Activated CD8-positive, alpha-beta T cell treated with anti-CD3 and anti-CD28 coated beads, Interleukin-2, amount 10 ng/mL, durations not matched to agents 7 days and 5 days (primary cell): ENCODE measurements at regions not wholly inside any gene's neighbourhood (a gene's known extent, or its start where the extent isn't known, plus 50 kb on each side); places are given as distances from the start of the nearest gene placed in this dataset.

ENCODE experiments used
- ATAC-seq: fragments of 150-1000 bp; cut with Tn5 transposase; one replicate; pipeline ENCODE4 v1.10.0; 2021; ENCODE audit warnings: moderate library complexity
- CTCF ChIA-PET: fragments of 350-600 bp; sonication (Branson Sonifier 250); formaldehyde crosslinking; loops from one replicate; lab custom pipeline; 2021; ENCODE audit warnings: antibody characterized with exemption; lab: Charles Lee
- POLR2A ChIA-PET: fragments of 350-600 bp; sonication (Branson Sonifier 250); formaldehyde crosslinking; loops from one replicate; lab custom pipeline; 2021; ENCODE audit warnings: antibody characterized with exemption; lab: Charles Lee
- DNase-seq: peaks from one replicate; pipeline ENCODE4 v3.0.0-alpha.2; 2020
- H3K27ac Mint-ChIP-seq: one replicate; pipeline ENCODE4 v1.8.0; 2021; ENCODE audit warnings: mild to moderate bottlenecking, mixed read lengths
- H3K27me3 Mint-ChIP-seq: one replicate; pipeline ENCODE4 v1.8.0; 2021; ENCODE audit warnings: low read depth, mixed read lengths
- H3K36me3 Mint-ChIP-seq: one replicate; pipeline ENCODE4 v1.8.0; 2021; ENCODE audit warnings: low read depth, mixed read lengths
- H3K4me1 Mint-ChIP-seq: one replicate; pipeline ENCODE4 v1.8.0; 2021; ENCODE audit warnings: low read depth, mixed read lengths
- H3K4me3 Mint-ChIP-seq: one replicate; pipeline ENCODE4 v1.8.0; 2021; ENCODE audit warnings: mild to moderate bottlenecking, mixed read lengths
- H3K9me3 Mint-ChIP-seq: one replicate; pipeline ENCODE4 v1.8.0; 2022; ENCODE audit warnings: mixed read lengths; ENCODE audit not compliant: insufficient read depth

DNA sequence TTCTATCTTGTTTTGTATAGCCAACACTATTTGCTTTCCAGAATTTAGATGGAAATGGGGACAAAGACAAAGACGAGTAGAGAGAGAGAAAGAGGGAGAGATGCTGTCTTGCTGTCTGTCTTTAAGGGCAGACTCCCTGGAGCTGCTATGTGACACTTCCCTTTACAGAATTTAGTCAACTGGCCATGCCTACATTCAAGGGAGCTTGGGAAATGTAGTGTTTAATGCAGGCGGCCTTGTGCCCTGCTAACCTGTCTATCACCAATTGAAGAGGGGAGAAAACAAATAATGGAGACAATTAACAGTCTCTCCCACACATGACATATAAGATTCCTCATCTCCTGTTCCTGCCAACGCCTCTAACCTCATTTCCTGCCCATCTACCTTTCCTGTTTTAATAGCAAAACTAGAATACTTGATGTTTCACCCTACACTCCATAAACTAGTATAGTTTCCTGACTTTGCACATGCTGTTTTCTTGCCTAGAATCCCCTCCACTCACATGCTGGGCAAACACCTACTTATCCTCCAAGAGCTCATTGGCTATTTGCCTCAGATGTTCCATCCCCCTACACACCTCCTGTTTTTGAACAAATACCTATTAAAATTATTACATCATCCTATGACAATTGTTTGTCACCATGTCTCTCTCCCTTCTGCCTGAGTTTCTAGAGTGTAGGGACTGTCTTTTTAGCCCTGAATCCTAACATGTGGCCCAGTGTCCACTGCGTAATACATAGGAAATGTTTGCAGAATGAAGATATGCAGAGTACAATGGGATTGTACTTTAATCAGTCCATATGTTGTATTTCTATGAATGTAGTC, 117.2 kb downstream of the SLC25A24 start:
- ChIA-PET CTCF (interaction anchor here (0.9 to 1.4 kb wide), 3 partner anchors 33 to 295 kb away, joined by 3 read pairs; no protein-coding TSS in a partner anchor), POLR2A (no interaction called here)
- Mint-ChIP-seq H3K4me3 (no peak overlapping the region), H3K4me1 (peaks cover 56% of the 10 kb centered on the region), H3K9me3 (no peaks in the 10 kb centered on the region), H3K27me3 (no peaks in the 10 kb centered on the region), H3K27ac (peak overlapping the region; percentile 59), H3K36me3 (peaks cover 5% of the 10 kb centered on the region)
- no peak for ATAC-seq
- no peak for DNase-seq

DNA sequence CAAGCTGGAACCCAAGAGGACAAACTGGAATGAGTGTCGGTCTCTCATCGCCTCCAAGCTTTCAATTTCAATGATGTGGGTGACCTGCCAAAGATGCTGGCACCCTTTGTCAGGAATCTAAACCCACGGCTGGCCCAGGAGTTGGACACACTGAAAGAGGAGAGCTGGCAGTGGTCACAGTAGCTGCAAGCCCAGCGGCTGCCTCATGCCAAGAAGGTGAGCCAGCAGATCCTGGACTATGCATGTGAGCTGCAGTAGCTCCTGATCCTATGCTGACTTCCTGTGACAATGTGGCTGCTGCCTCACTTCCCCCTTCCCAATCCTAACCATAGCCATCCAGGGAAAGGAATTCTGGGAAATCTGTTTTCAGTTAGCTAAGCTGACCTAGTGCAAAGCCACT, 117.0 kb upstream of the VAV3 start:
- CTCF ChIA-PET = interaction anchor here (0.8 to 1.3 kb wide), 2 partner anchors 32 to 41 kb away, joined by 3 read pairs; no protein-coding TSS in a partner anchor
- Mint-ChIP-seq H3K27ac (peak overlapping the region; percentile 47), H3K27me3 (no peaks in the 10 kb centered on the region), H3K9me3 (no peaks in the 10 kb centered on the region), H3K4me1 (peaks cover 65% of the 10 kb centered on the region), H3K4me3 (no peak overlapping the region), H3K36me3 (peaks cover 5% of the 10 kb centered on the region)
- DNase-seq = no peak
- ATAC-seq = no peak
- POLR2A ChIA-PET = no interaction called here

DNA sequence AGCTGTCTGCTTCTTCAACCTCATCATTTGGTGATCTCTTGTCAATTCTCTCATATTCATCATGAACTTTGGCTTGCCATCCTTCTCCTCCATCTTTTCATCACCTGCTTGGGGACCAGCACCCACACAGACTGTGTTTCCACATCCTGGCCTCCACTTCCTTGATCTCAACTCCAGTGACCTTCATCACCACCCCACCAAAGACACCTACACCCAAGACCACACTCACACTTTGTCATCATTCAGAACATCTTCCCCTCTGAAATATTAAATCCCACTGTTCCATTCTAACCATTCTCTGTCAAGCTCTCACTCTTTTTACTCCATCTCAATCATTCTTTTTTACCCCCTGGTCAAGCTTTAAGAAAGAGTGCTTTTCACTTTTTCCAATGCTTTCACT, 115.5 kb upstream of the VAV3 start:
- ChIA-PET POLR2A (interaction anchor here (0.8 kb wide), 1 partner anchor 117 kb away, joined by 4 read pairs; no protein-coding TSS in a partner anchor), CTCF (no interaction called here)
- no peaks in the 10 kb centered on the region for H3K27me3 Mint-ChIP-seq
- DNase-seq = peak; percentile 64
- ATAC-seq = peak; percentile 58
- no peaks in the 10 kb centered on the region for H3K9me3 Mint-ChIP-seq
- H3K36me3 Mint-ChIP-seq = peaks cover 5% of the 10 kb centered on the region
- H3K4me3 Mint-ChIP-seq = peak overlapping the region; percentile 21
- H3K4me1 Mint-ChIP-seq = peaks cover 68% of the 10 kb centered on the region
- H3K27ac Mint-ChIP-seq = peak overlapping the region; percentile 80

DNA sequence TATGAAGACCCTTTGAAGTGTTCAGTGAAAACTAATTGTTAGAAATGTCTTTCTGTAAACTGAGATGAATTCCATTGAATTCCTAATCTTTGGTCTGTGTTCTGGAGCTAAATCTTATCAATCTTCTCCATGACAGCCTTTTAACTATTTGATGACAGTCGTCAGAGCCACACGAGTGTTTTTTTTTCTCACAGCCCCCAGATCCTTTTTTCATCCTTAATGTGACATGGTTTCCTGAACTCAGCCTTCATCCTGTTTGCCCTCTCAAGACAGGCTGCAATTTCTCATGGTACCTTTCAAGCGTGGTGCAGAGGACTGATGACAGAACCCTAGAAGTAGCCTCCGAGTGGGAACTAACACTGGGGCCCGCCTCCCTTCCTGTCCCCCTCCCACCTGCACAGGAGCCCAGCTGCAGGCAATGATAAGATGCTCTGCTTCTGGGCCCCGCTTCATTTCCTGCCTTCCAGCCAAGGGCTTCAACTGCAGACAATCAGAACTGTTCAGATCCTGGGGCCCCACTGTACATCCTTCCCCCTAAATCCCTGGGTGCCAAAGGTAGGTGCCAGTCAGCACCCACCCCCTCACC, 114.6 kb upstream of the VAV3 start:
- DNase-seq (peak; percentile 72), ATAC-seq (peak; percentile 70)
- H3K36me3 Mint-ChIP-seq = peaks cover 5% of the 10 kb centered on the region
- peaks cover 68% of the 10 kb centered on the region for H3K4me1 Mint-ChIP-seq
- CTCF ChIA-PET = no interaction called here
- peak overlapping the region; percentile 87 for H3K27ac Mint-ChIP-seq
- H3K9me3 Mint-ChIP-seq = no peaks in the 10 kb centered on the region
- peak overlapping the region; percentile 28 for H3K4me3 Mint-ChIP-seq
- no peaks in the 10 kb centered on the region for H3K27me3 Mint-ChIP-seq
- POLR2A ChIA-PET = interaction anchor here (0.8 kb wide), 1 partner anchor 116 kb away, joined by 4 read pairs; no protein-coding TSS in a partner anchor

DNA sequence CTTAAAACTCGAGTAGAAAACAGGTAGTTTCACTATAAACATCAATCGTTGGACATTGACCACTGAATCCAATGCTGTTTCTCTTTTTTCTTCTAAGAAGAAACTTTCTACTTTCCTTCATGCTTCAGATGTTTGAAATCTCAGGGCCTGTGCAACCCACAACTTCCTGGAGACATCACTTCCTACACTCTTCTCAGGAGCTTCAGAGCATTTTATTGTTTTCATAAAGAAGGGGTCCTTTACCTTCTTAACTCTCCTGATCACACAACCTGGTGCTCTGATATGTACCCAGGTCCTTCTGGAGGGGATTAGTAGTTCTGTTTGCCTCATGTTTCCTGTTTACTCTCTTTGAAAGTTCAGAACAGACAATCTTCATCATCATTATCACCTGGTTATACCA, 113.0 kb upstream of the VAV3 start:
- H3K4me3 Mint-ChIP-seq = peak overlapping the region; percentile 46
- H3K36me3 Mint-ChIP-seq = peaks cover 5% of the 10 kb centered on the region
- H3K9me3 Mint-ChIP-seq = no peaks in the 10 kb centered on the region
- ChIA-PET POLR2A (interaction anchor here (1.3 kb wide), 1 partner anchor 114 kb away, joined by 4 read pairs; no protein-coding TSS in a partner anchor), CTCF (interaction anchor here (1.4 kb wide), 1 partner anchor 15 kb away, joined by 3 read pairs; no protein-coding TSS in a partner anchor)
- DNase-seq (peak; percentile 45), ATAC-seq (peak; percentile 66)
- H3K27me3 Mint-ChIP-seq = no peaks in the 10 kb centered on the region
- peaks cover 60% of the 10 kb centered on the region for H3K4me1 Mint-ChIP-seq
- H3K27ac Mint-ChIP-seq = peak overlapping the region; percentile 90

DNA sequence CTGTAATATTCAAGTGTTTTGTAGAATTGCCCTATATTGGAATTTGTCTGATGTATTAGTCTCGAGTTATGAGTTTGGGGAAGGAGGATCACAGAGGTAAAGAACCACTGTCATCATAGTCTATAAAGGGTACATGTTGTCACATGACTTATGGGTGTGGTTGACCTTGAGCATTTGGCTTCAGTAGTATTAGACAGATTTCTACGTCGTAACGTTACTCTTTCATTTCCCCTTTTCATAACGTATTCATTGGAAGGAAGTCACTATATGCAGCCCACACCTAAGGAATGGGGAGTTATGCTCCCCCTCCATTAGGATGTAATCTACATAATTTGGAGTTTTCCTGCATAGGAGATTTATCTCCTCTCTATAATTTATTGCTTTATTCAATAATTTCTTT, 110.1 kb upstream of the VAV3 start:
- H3K27me3 Mint-ChIP-seq = peaks cover 2% of the 10 kb centered on the region
- ChIA-PET CTCF (no interaction called here), POLR2A (no interaction called here)
- peaks cover 37% of the 10 kb centered on the region for H3K4me1 Mint-ChIP-seq
- H3K27ac Mint-ChIP-seq = no peak overlapping the region
- DNase-seq (no peak), ATAC-seq (no peak)
- no peaks in the 10 kb centered on the region for H3K36me3 Mint-ChIP-seq
- H3K4me3 Mint-ChIP-seq = no peak overlapping the region
- no peaks in the 10 kb centered on the region for H3K9me3 Mint-ChIP-seq

DNA sequence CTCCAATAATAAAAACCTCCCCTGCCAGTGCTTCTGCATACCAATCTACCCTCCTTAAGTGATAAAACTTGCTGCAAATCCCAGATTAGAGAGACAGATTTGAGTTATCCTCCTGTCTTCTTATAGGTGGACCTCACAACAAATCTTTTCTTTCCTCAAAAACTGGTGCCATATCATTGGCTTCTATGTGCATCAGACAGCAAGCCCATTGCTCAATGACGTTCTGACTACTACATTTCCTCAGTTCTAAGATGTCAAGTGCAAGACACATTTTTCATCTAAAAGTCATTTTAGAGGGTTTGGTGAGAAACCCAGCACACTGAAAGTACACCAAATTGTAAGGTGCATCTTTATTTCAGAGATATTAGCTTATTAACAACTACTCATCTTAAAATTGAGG, 107.8 kb upstream of the VAV3 start:
- ATAC-seq (no peak), DNase-seq (no peak)
- Mint-ChIP-seq H3K27me3 (peaks cover 2% of the 10 kb centered on the region), H3K27ac (no peak overlapping the region), H3K4me1 (peaks cover 23% of the 10 kb centered on the region), H3K36me3 (no peaks in the 10 kb centered on the region), H3K4me3 (no peak overlapping the region), H3K9me3 (no peaks in the 10 kb centered on the region)
- POLR2A ChIA-PET = no interaction called here
- CTCF ChIA-PET = no interaction called here

DNA sequence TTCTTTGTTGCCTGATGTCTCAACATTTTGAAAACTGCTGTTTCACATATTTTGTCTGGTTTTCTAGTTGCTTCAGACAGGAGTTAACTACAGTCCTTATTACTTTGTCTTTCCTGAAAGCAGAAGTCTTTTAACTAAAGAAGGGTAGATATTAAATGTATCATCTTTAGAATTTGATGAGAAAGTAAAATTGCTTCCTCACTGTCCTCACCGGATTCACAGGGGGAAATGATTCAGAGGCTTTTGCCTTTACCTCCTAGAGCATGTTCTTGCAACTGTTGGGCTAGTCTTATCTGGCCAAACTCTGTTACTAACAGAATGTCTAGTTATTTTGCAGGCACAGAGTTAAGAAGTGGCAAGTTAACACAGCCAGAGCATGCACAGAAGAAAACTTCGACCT, 107.2 kb upstream of the VAV3 start:
- ATAC-seq (no peak), DNase-seq (no peak)
- ChIA-PET CTCF (no interaction called here), POLR2A (no interaction called here)
- Mint-ChIP-seq H3K36me3 (no peaks in the 10 kb centered on the region), H3K27me3 (peaks cover 2% of the 10 kb centered on the region), H3K4me1 (peaks cover 21% of the 10 kb centered on the region), H3K9me3 (no peaks in the 10 kb centered on the region), H3K4me3 (no peak overlapping the region), H3K27ac (no peak overlapping the region)

DNA sequence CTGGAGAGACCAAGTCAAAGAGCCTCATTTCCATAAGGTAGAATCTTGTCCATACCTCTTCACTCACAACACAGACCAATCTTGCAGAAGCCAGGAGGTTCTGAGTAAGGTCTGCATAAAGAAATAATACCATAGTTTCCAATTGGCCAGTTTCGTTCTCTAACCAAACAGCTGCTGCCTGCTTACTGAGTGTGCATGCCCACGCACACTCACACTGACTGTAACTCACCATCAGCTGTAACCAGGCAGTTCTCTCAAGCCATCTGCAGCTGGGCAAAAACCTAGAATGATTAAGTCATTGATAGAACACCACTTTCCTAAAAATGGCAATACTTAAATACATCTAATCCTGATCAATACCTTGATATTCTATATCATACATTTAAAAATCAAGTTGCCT, 106.6 kb upstream of the VAV3 start:
- ChIA-PET CTCF (no interaction called here), POLR2A (no interaction called here)
- ATAC-seq (no peak), DNase-seq (no peak)
- H3K4me3 Mint-ChIP-seq = no peak overlapping the region
- H3K27ac Mint-ChIP-seq = no peak overlapping the region
- H3K27me3 Mint-ChIP-seq = peaks cover 2% of the 10 kb centered on the region
- no peaks in the 10 kb centered on the region for H3K9me3 Mint-ChIP-seq
- H3K36me3 Mint-ChIP-seq = no peaks in the 10 kb centered on the region
- H3K4me1 Mint-ChIP-seq = peaks cover 16% of the 10 kb centered on the region

DNA sequence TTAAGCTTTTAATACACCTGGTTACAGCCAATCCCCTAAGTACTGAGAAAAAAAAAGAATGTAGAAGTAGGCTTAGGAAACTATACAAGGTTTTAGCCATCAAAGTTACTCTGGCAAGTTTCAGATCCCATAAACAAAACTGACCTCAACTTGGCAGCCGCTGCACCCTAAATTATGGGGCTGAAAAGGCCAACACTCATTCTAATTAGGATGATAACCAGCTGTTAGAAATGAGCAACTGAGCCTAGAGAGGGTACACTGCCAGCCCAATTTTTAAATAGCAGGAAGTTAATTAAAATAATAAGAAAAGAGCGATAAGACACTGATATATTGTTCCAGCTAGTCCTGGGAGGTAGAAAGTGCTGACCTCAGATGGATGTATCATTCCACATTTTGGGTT, 105.7 kb upstream of the VAV3 start:
- no peaks in the 10 kb centered on the region for H3K9me3 Mint-ChIP-seq
- DNase-seq = no peak
- no peaks in the 10 kb centered on the region for H3K36me3 Mint-ChIP-seq
- no peak for ATAC-seq
- H3K27ac Mint-ChIP-seq = no peak overlapping the region
- peaks cover 16% of the 10 kb centered on the region for H3K4me1 Mint-ChIP-seq
- ChIA-PET POLR2A (no interaction called here), CTCF (no interaction called here)
- peaks cover 2% of the 10 kb centered on the region for H3K27me3 Mint-ChIP-seq
- no peak overlapping the region for H3K4me3 Mint-ChIP-seq

DNA sequence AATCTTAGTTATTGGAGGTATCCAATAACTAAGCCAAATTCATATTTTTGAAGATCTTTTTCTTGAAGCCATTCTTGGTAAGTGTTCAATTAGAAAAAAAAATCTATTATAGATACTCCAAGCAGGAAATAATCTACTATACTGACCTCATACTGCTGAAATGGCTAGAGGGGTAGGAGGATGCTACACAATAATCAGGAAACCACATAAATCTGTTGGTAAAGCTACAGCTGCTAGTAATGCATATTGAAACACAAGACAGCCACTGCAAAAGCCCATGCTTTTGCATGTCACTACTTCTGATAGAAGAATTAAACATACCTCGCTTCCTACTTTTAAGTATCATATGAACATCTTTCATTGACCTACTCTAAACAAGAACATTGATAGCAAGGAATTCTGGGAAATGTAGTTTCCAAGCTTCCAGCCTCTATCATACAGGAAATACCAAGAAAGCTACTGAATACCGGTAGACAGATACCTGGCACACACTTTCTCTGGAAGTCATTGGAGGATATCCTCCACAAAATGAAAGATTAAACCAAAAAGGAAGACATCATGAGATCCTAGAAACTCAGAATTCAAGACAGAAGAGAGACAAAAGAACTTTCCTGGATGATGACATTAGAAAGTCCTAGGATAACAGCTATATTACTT, 103.0 kb upstream of the VAV3 start:
- H3K27ac Mint-ChIP-seq = no peak overlapping the region
- ATAC-seq (no peak), DNase-seq (no peak)
- peaks cover 2% of the 10 kb centered on the region for H3K27me3 Mint-ChIP-seq
- ChIA-PET POLR2A (interaction anchor here (1.3 kb wide), 1 partner anchor 104 kb away, joined by 3 read pairs; no protein-coding TSS in a partner anchor), CTCF (interaction anchor here (1.1 to 1.9 kb wide), 2 partner anchors 136 to 285 kb away, joined by 3 to 6 read pairs; no protein-coding TSS in a partner anchor)
- no peak overlapping the region for H3K4me3 Mint-ChIP-seq
- H3K36me3 Mint-ChIP-seq = no peaks in the 10 kb centered on the region
- H3K4me1 Mint-ChIP-seq = peaks cover 26% of the 10 kb centered on the region
- no peaks in the 10 kb centered on the region for H3K9me3 Mint-ChIP-seq
